Spinal cord (tissue), 9 donors: ENCODE measurements at regions not wholly inside any gene's neighbourhood (a gene's known extent, or its start where the extent isn't known, plus 50 kb on each side); places are given as distances from the start of the nearest gene placed in this dataset.
"Not testable (repeated sequence)": the region's sequence is repeated elsewhere in the genome, so short reads cannot be mapped to it uniquely, and the experiment has no call there.

ENCODE experiments used
- DNase-seq, 6 donors: peaks; one replicate each; pipeline versions ENCODE4 v3.0.0 to v3.0.0-alpha.2; 2013 to 2015; ENCODE audit warnings: low spot score in 6 of 6, low read depth in 4 of 6
- H3K27ac ChIP-seq: one replicate; pipeline ENCODE4 v1.5.1; 2013; ENCODE audit warnings: low read depth, low read length, control low read depth
- H3K27me3 ChIP-seq: one replicate; pipeline ENCODE4 v1.6.1; 2013; ENCODE audit warnings: low read length; ENCODE audit not compliant: control insufficient read depth, insufficient read depth
- H3K36me3 ChIP-seq: one replicate; pipeline ENCODE4 v1.6.1; 2013; ENCODE audit warnings: low read length; ENCODE audit not compliant: control insufficient read depth, insufficient read depth
- H3K4me1 ChIP-seq: one replicate; pipeline ENCODE4 v1.6.1; 2013; ENCODE audit warnings: low read length; ENCODE audit not compliant: control insufficient read depth, insufficient read depth
- H3K4me3 ChIP-seq: one replicate; pipeline ENCODE4 v1.5.1; 2013; ENCODE audit warnings: low read depth, low read length, control low read depth
- H3K9me3 ChIP-seq: one replicate; pipeline ENCODE4 v1.6.1; 2013; ENCODE audit warnings: low read length; ENCODE audit not compliant: control insufficient read depth, insufficient read depth
- WGBS: methylation state at CpG from one replicate; pipeline ENCODE4 v1.1.5; 2013; ENCODE audit warnings: missing lambda C conversion rate; ENCODE audit not compliant: insufficient coverage; 5-methylcytosine and 5-hydroxymethylcytosine counted together
- donor health status: healthy.

GRCh38 chr20:19832875-19833274 lies 74.8 kb downstream of the RIN2 start:
- DNase-seq: no peak
- 90% methylated on average over 4 of the region's 5 CpGs for WGBS
- Histone ChIP-seq H3K27ac (no peak overlapping the region), H3K36me3 (no peaks in the 10 kb centered on the region), H3K9me3 (no peaks in the 10 kb centered on the region), H3K27me3 (no peaks in the 10 kb centered on the region), H3K4me3 (no peak overlapping the region), H3K4me1 (peaks cover 3% of the 10 kb centered on the region)

- WGBS: 83% methylated on average over 3 of the region's 6 CpGs
- DNase-seq: no peak
These were observed 75.3 kb downstream of the RIN2 start for GRCh38 chr20:19833395-19833794.

GRCh38 chr20:19834287-19834686 lies 76.2 kb downstream of the RIN2 start:
- Histone ChIP-seq H3K27me3 (no peaks in the 10 kb centered on the region), H3K9me3 (no peaks in the 10 kb centered on the region), H3K4me1 (peaks cover 10% of the 10 kb centered on the region), H3K36me3 (no peaks in the 10 kb centered on the region), H3K4me3 (no peak overlapping the region), H3K27ac (no peak overlapping the region)
- WGBS: 36% methylated on average over 1 of the region's 4 CpGs
- no peak for DNase-seq

More at GRCh38 chr20:19833395-19833794, 75.3 kb downstream of the RIN2 start:
- peaks cover 3% of the 10 kb centered on the region for H3K4me1 ChIP-seq
- H3K27ac ChIP-seq: no peak overlapping the region
- no peaks in the 10 kb centered on the region for H3K36me3 ChIP-seq
- H3K4me3 ChIP-seq: no peak overlapping the region
- H3K9me3 ChIP-seq: no peaks in the 10 kb centered on the region
- no peaks in the 10 kb centered on the region for H3K27me3 ChIP-seq

GRCh38 chr20:19834783-19835182 lies 76.7 kb downstream of the RIN2 start:
- Histone ChIP-seq H3K4me1 (peaks cover 10% of the 10 kb centered on the region), H3K27me3 (no peaks in the 10 kb centered on the region), H3K9me3 (no peaks in the 10 kb centered on the region), H3K27ac (no peak overlapping the region), H3K36me3 (no peaks in the 10 kb centered on the region), H3K4me3 (no peak overlapping the region)
- WGBS: 92% methylated on average over 1 of the region's 1 CpG
- DNase-seq: no peak

- H3K27ac ChIP-seq: no peak overlapping the region
- H3K27me3 ChIP-seq: no peaks in the 10 kb centered on the region
- H3K4me3 ChIP-seq: no peak overlapping the region
- WGBS: 44% methylated on average over 7 of the region's 9 CpGs
- H3K4me1 ChIP-seq: peaks cover 10% of the 10 kb centered on the region
- no peaks in the 10 kb centered on the region for H3K36me3 ChIP-seq
- peak in 2 of 6 donors; percentile 46 to 51 for DNase-seq
- H3K9me3 ChIP-seq: no peaks in the 10 kb centered on the region
These were observed 77.6 kb downstream of the RIN2 start for GRCh38 chr20:19835533-19836222.

- 100% methylated on average over 1 of the region's 5 CpGs for WGBS
- H3K4me3 ChIP-seq: no peak overlapping the region
- peaks cover 6% of the 10 kb centered on the region for H3K9me3 ChIP-seq
- H3K27me3 ChIP-seq: no peaks in the 10 kb centered on the region
- H3K4me1 ChIP-seq: peaks cover 10% of the 10 kb centered on the region
- H3K36me3 ChIP-seq: no peaks in the 10 kb centered on the region
- no peak overlapping the region for H3K27ac ChIP-seq
- DNase-seq: no peak
These were observed 80.4 kb downstream of the RIN2 start for GRCh38 chr20:19838468-19838867.

GRCh38 chr20:19839053-19839452 lies 81.0 kb downstream of the RIN2 start:
- no peak for DNase-seq
- Histone ChIP-seq H3K9me3 (peaks cover 6% of the 10 kb centered on the region), H3K4me3 (no peak overlapping the region), H3K4me1 (peaks cover 10% of the 10 kb centered on the region), H3K27ac (no peak overlapping the region), H3K27me3 (no peaks in the 10 kb centered on the region), H3K36me3 (no peaks in the 10 kb centered on the region)
- WGBS: 79% methylated on average over 7 of the region's 9 CpGs

- H3K4me1 ChIP-seq: peaks cover 10% of the 10 kb centered on the region
- H3K27me3 ChIP-seq: no peaks in the 10 kb centered on the region
- no peak overlapping the region for H3K27ac ChIP-seq
- no peak for DNase-seq
- 83% methylated on average over 2 of the region's 7 CpGs for WGBS
- no peak overlapping the region for H3K4me3 ChIP-seq
- peaks cover 6% of the 10 kb centered on the region for H3K9me3 ChIP-seq
- no peaks in the 10 kb centered on the region for H3K36me3 ChIP-seq
These were observed 82.2 kb downstream of the RIN2 start for GRCh38 chr20:19840111-19840710.

GRCh38 chr20:19841740-19842139 lies 83.7 kb downstream of the RIN2 start:
- Histone ChIP-seq H3K4me1 (peaks cover 7% of the 10 kb centered on the region), H3K36me3 (no peaks in the 10 kb centered on the region), H3K27ac (no peak overlapping the region), H3K27me3 (no peaks in the 10 kb centered on the region), H3K4me3 (no peak overlapping the region), H3K9me3 (peaks cover 6% of the 10 kb centered on the region)
- DNase-seq: no peak

- H3K27ac ChIP-seq, H3K9me3 ChIP-seq, H3K36me3 ChIP-seq, H3K27me3 ChIP-seq, H3K4me1 ChIP-seq, H3K4me3 ChIP-seq, DNase-seq: not testable (repeated sequence)
These were observed 86.8 kb downstream of the RIN2 start for GRCh38 chr20:19844850-19845249.
